ENCODE measurements at regions not wholly inside any gene's neighbourhood (a gene's known extent, or its start where the extent isn't known, plus 50 kb on each side); places are given as distances from the start of the nearest gene placed in this dataset.

DNA sequence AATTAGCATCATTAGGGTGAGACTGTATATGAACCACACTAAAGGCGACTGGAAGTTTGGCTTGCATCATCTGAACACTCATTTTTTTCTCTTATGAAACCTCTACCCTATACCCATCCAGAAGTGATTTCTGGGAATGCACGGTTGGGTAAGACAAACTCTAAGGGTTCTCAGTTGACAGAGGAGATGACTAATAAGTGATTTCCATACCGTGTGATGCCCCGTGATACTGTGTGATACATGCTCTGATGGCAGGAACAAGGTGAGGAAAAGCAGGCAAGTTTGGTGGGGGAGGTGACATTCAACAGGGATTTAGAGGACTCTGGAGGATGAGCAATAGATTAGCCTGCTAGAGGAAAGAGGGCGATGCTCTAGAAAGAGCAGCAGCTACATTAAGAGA lies 156.4 kb upstream of the CCL2 start:
- DNase-seq, result no peak
- no peaks in the 10 kb centered on the region for H3K9me3 Mint-ChIP-seq
- POLR2A ChIA-PET, result no interaction called here
- peaks cover 10% of the 10 kb centered on the region for H3K27me3 Mint-ChIP-seq
- H3K36me3 Mint-ChIP-seq, result no peaks in the 10 kb centered on the region
- ATAC-seq (ENCODE audit: low read depth), result no peak
- no peaks in the 10 kb centered on the region for H3K4me1 Mint-ChIP-seq
- H3K27ac Mint-ChIP-seq, result no peak overlapping the region
- no peak overlapping the region for H3K4me3 Mint-ChIP-seq

DNA sequence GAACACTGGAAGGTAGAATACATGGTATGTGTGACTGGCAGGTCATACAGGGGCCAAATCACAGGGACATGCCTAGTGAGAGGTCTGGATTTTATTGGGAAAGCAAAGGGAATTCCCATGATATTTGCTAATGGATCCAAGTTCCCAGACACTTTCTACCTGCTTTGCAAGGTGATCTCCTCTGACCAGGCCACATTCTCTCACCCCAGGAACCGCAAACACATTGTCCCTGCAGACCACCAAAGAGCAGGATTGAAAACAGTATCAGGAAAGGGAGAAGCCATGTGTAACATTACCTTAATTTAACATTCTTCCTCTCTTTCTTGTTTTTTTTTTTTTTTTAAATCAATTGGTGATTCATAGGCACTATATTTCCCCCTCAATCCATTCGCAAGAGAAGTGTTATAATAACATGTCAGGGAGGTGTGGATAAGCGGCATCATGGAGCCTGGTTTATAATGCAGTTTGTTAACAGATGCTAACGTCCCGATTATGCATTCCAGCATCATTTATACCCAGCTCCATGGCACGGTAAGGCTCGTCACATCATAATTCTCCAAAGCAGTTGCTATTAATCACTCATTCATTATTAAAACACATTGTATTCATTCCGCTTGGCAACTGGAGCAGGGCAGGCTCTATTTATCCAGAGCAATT lies 155.1 kb upstream of the CCL2 start:
- ATAC-seq (ENCODE audit: low read depth), result no peak
- no peak overlapping the region for H3K4me3 Mint-ChIP-seq
- no peaks in the 10 kb centered on the region for H3K36me3 Mint-ChIP-seq
- no peaks in the 10 kb centered on the region for H3K9me3 Mint-ChIP-seq
- H3K27ac Mint-ChIP-seq, result no peak overlapping the region
- no peaks in the 10 kb centered on the region for H3K4me1 Mint-ChIP-seq
- H3K27me3 Mint-ChIP-seq, result peaks cover 10% of the 10 kb centered on the region
- DNase-seq, result no peak
- POLR2A ChIA-PET, result no interaction called here

DNA sequence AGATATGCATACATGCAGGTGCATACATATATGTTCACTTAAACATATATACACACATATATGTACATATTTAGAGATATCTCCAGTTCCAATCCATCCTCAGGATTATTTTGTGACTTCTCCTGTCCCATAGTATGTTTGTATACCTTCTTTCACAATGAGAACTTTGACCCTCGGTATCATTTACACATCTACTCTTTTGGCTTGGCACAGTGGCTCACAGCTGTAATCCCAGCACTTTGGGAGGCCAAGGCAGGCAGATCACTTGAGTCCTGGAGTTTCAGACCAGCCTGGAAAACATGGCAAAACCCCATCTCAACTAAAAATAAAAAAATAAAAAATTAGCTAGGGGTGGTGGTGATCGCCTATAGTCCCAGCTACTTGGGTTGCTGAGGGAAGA lies 148.1 kb upstream of the CCL2 start:
- no peaks in the 10 kb centered on the region for H3K4me1 Mint-ChIP-seq
- H3K9me3 Mint-ChIP-seq, result no peaks in the 10 kb centered on the region
- no peaks in the 10 kb centered on the region for H3K36me3 Mint-ChIP-seq
- no peak for DNase-seq
- H3K27ac Mint-ChIP-seq, result no peak overlapping the region
- ATAC-seq (ENCODE audit: low read depth), result no peak
- H3K4me3 Mint-ChIP-seq, result no peak overlapping the region
- POLR2A ChIA-PET, result no interaction called here
- peaks cover 24% of the 10 kb centered on the region for H3K27me3 Mint-ChIP-seq

DNA sequence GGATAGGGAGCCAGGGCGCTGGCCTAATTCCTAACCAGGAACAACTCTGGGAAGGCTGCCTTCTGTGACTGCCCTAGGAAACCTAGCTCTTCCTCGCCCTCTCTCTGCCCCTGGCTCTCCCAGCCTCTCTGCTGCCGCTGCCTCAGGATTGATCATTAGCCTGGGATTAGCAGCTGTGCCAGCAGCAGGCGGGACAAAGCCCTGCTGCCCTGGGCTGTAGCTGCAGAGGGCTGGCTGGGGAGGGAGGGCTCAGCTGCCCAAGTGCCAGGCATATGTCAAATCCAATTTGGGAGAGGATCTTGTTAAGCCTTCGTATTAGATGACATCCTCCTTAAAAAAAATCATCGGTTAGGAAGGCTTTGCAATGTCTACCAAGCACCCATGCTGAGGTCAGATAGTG lies 144.8 kb upstream of the CCL2 start:
- Mint-ChIP-seq H3K27ac (no peak overlapping the region), H3K36me3 (no peaks in the 10 kb centered on the region), H3K9me3 (no peaks in the 10 kb centered on the region), H3K27me3 (peaks cover 20% of the 10 kb centered on the region), H3K4me1 (no peaks in the 10 kb centered on the region), H3K4me3 (no peak overlapping the region)
- DNase-seq (no peak), ATAC-seq (ENCODE audit: low read depth) (no peak)
- POLR2A ChIA-PET, result no interaction called here

DNA sequence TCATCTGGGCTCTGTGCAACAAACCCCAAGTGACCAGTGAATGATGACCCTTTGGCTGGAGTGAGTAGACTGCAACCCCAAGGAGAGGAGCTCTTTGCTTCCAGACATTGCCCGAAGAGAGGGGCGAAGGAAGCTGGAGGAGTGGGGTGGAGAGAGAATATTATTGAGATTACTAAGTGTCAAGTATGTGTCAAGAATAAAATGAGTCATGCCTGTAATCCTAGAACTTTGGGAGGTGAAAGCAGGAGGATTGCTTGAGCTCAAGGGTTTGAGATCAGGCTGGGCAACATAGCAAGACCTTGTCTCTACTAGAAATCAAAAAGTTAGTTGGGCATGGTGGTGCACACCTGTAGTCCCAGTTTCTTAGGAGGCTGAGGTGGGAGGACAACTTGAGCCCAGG lies 142.0 kb upstream of the CCL2 start:
- no peaks in the 10 kb centered on the region for H3K9me3 Mint-ChIP-seq
- no peak for DNase-seq
- POLR2A ChIA-PET, result no interaction called here

DNA sequence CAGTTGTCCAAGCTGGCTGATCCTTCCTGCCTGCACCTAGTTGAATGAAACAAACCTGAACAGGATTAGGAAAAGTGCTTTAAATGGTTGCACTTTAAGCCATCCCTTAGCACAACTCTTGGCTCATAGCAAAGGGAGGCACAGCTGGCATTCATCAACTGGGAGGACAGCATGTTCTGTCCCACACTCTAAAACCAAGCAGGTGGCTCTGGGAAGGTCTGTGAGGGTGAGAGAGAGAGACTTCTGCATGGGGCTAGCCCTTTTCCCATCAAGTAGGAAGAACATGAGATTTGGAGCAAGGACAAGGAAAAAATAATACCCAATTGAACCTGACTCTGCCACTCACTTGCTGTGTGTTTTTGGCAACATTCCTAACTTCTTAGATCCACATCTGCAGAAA lies 140.9 kb upstream of the CCL2 start:
- no peaks in the 10 kb centered on the region for H3K36me3 Mint-ChIP-seq
- peaks cover 12% of the 10 kb centered on the region for H3K27me3 Mint-ChIP-seq
- H3K4me3 Mint-ChIP-seq, result no peak overlapping the region
- POLR2A ChIA-PET, result no interaction called here
- ATAC-seq (ENCODE audit: low read depth) (no peak), DNase-seq (no peak)
- H3K9me3 Mint-ChIP-seq, result no peaks in the 10 kb centered on the region
- no peak overlapping the region for H3K27ac Mint-ChIP-seq
- H3K4me1 Mint-ChIP-seq, result no peaks in the 10 kb centered on the region

More for the DNA sequence above, 142.0 kb upstream of the CCL2 start:
- H3K4me3 Mint-ChIP-seq, result no peak overlapping the region
- no peaks in the 10 kb centered on the region for H3K36me3 Mint-ChIP-seq
- no peak overlapping the region for H3K27ac Mint-ChIP-seq
- peaks cover 12% of the 10 kb centered on the region for H3K27me3 Mint-ChIP-seq
- no peak for ATAC-seq (ENCODE audit: low read depth)
- H3K4me1 Mint-ChIP-seq, result no peaks in the 10 kb centered on the region

DNA sequence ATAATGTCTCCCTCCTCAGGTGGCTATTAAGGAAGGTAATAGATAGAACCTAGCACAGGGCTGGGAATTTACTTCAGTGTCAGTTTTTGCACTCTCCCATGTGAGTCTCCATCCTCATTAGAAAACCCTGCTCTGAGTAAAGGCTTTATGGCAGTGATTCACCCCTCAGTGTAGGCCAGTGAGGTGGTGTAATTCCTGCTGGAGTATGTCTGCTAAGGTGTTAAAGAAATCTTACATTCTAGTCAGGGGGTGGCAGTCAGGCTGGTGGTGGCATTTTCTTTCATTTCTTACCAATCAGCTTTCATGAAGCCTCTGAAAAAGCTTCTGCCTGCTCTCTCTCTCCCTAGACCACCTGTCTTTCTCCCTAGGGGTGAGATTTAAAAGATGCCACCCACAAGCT lies 138.8 kb upstream of the CCL2 start:
- peaks cover 6% of the 10 kb centered on the region for H3K27me3 Mint-ChIP-seq
- H3K4me1 Mint-ChIP-seq, result no peaks in the 10 kb centered on the region
- no peak overlapping the region for H3K27ac Mint-ChIP-seq
- no peaks in the 10 kb centered on the region for H3K36me3 Mint-ChIP-seq
- DNase-seq (no peak), ATAC-seq (ENCODE audit: low read depth) (no peak)
- H3K9me3 Mint-ChIP-seq, result no peaks in the 10 kb centered on the region
- POLR2A ChIA-PET, result no interaction called here
- no peak overlapping the region for H3K4me3 Mint-ChIP-seq

DNA sequence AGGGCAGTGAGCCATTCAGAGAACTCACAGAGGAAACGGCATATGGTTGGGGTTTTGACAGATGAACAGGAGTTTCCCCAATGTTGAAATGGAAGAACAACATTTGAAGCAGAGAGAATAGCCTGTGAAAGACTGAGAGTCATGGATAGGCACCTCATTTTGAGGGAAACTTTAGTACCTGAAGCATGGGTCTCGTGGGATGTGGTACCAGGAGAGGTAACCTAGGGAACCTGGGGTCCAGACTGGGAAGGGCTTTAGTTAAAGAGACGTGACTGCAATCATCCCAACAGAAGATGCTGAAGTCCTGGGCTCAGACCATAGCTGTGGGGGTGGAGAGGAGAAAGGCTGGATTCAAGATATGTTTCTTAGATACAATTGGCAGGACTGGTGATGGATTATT lies 137.8 kb upstream of the CCL2 start:
- Mint-ChIP-seq H3K27me3 (peaks cover 11% of the 10 kb centered on the region), H3K9me3 (no peaks in the 10 kb centered on the region), H3K27ac (no peak overlapping the region), H3K4me3 (no peak overlapping the region), H3K4me1 (no peaks in the 10 kb centered on the region), H3K36me3 (no peaks in the 10 kb centered on the region)
- POLR2A ChIA-PET, result no interaction called here
- no peak for DNase-seq
- no peak for ATAC-seq (ENCODE audit: low read depth)

DNA sequence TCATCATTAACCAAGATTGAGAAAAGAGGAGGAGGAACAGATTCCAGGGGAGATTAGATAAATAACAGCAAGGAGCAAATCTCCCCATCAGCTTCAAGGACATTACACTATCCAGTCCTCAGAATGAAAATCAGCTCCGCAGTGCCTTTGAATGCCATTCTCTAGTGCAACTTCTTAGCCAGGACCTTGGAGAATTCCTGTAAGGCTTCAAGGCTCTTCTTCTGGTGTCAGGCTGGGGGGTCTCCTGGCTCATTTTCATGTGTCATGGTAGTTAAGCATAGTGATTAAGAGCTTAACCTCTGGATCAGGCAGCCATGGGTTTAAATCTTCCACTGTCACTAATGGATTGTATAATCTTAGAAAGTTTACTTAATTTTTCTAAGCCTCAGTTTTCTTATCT lies 137.3 kb upstream of the CCL2 start:
- H3K4me3 Mint-ChIP-seq, result no peak overlapping the region
- H3K27me3 Mint-ChIP-seq, result peaks cover 11% of the 10 kb centered on the region
- H3K27ac Mint-ChIP-seq, result no peak overlapping the region
- ATAC-seq (ENCODE audit: low read depth), result no peak
- no peaks in the 10 kb centered on the region for H3K36me3 Mint-ChIP-seq
- no peak for DNase-seq
- no peaks in the 10 kb centered on the region for H3K9me3 Mint-ChIP-seq
- POLR2A ChIA-PET, result no interaction called here
- H3K4me1 Mint-ChIP-seq, result no peaks in the 10 kb centered on the region

DNA sequence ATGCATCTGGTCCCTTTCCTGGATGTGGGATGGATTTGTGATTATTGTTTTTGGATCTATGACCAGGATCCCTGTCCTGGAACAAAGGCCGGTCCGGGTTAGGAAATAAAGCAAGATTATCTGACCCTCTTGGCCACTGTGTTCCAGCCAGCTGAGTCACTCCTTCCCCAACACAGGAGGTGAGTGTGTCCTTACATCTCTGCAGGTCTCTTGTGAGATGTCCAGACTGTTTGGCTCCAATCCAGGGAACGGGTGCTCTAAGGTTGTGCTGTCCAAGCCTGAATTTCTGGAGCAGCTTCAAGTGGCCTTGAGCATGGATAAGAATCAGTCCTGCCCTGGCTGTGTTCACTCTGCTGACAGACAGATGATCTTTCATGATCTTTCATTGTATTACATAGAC lies 136.5 kb upstream of the CCL2 start:
- no peak for DNase-seq
- Mint-ChIP-seq H3K27me3 (peaks cover 11% of the 10 kb centered on the region), H3K27ac (no peak overlapping the region), H3K36me3 (no peaks in the 10 kb centered on the region), H3K4me1 (no peaks in the 10 kb centered on the region), H3K4me3 (no peak overlapping the region), H3K9me3 (no peaks in the 10 kb centered on the region)
- no peak for ATAC-seq (ENCODE audit: low read depth)
- POLR2A ChIA-PET, result no interaction called here

DNA sequence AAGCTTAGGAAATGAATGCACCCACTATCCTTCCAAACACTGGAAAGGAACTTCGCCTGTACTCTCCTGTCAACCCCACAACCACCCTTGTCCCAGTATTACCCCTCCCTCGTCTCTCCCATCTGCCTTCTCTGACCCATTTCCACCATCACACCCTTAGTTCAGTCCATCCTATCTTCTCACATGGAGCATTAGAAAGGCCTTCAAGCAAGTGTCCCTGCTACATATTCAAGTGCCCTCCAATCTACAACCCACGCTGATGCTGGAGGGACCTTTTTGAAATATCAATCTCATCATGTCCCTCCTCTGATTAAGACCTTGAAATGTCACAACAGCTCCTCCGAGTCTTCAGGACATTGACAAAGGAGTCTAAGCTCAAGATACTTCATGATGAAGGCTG lies 133.8 kb upstream of the CCL2 start:
- Mint-ChIP-seq H3K27ac (no peak overlapping the region), H3K36me3 (no peaks in the 10 kb centered on the region), H3K4me1 (no peaks in the 10 kb centered on the region), H3K9me3 (no peaks in the 10 kb centered on the region), H3K27me3 (peaks cover 11% of the 10 kb centered on the region), H3K4me3 (no peak overlapping the region)
- no peak for DNase-seq
- POLR2A ChIA-PET, result no interaction called here
- no peak for ATAC-seq (ENCODE audit: low read depth)

DNA sequence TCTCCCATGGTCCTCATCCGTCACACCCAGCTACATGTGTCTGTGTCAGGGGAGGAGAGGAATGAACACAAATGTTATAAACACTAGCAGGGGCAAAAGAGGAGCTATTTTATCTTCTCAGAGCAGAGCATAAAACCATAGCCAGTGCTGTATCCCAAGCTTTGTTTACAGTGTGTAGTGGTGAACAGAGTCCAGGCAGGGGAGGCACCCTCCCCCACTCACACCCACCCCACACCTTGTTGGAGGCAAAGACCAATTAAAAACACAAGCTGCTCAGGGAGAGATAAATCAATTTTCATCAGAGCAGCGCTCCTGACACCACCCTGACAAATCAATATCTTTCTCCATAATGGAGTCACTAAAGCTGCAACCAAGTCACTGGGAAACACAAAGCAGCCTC lies 132.6 kb upstream of the CCL2 start:
- H3K27ac Mint-ChIP-seq, result no peak overlapping the region
- POLR2A ChIA-PET, result no interaction called here
- DNase-seq (no peak), ATAC-seq (ENCODE audit: low read depth) (no peak)
- H3K36me3 Mint-ChIP-seq, result no peaks in the 10 kb centered on the region
- no peaks in the 10 kb centered on the region for H3K4me1 Mint-ChIP-seq
- peaks cover 8% of the 10 kb centered on the region for H3K27me3 Mint-ChIP-seq
- H3K9me3 Mint-ChIP-seq, result no peaks in the 10 kb centered on the region
- H3K4me3 Mint-ChIP-seq, result no peak overlapping the region

DNA sequence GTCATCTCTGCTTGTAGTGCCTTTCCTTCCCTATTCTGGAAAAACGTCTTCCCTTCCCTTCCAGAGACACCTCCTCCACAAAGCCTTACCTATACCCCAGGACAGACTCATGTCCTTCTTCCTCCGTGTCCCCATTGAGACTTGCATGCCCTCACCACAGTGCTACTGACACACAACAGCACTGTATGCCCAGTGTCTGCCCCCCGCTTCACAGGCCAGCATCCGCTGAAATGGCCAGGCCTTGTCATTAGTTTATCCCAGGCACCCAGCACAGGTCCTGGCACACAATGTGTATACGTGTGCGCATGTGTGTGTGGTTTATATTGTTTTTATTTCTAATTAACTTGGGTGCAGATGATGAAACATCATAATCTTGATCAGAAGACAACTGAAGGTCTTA lies 130.1 kb upstream of the CCL2 start:
- H3K9me3 Mint-ChIP-seq, result no peaks in the 10 kb centered on the region
- ATAC-seq (ENCODE audit: low read depth) (no peak), DNase-seq (no peak)
- H3K27ac Mint-ChIP-seq, result no peak overlapping the region
- H3K4me3 Mint-ChIP-seq, result no peak overlapping the region
- H3K4me1 Mint-ChIP-seq, result no peaks in the 10 kb centered on the region
- peaks cover 10% of the 10 kb centered on the region for H3K27me3 Mint-ChIP-seq
- H3K36me3 Mint-ChIP-seq, result no peaks in the 10 kb centered on the region
- POLR2A ChIA-PET, result no interaction called here

DNA sequence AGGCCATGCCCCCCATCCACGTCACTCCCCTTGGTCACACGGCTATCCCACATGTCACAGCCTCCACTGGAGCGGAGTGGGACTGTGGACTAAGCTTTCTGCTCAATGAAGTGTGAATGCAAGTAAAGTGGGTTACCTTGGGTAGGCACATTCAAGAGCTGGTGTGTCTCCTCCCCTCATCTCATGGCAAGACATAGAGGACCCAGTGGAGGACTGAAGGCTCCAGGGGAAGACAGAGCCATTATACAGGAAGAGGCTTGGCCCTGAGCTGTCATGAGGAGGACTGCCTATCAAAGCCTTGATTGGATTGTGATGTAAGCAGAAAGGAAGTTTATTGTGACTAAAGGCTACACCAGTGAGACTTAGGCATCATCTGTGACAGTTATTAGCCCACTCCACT lies 129.2 kb upstream of the CCL2 start:
- Mint-ChIP-seq H3K4me3 (no peak overlapping the region), H3K36me3 (no peaks in the 10 kb centered on the region)
- no peak for ATAC-seq (ENCODE audit: low read depth)

DNA sequence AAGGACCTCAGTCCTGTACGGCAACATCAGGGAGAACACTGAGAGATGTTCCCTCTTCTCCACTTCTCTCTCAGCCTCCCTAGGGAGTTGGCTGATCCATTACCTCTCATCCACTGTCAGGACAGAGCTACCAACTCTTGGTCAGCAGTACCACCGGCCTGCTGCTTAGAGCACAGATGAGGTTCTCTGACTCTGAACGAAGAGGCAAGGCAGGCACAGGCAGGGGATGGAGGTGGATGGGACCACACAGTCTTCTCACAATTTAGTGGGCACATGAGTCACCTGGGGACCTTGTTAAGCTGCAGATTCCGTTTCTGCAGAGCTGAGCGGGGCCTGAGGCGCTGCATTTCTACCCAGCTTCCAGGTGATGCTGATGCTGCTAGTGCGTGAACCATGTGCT lies 128.6 kb upstream of the CCL2 start:
- no peaks in the 10 kb centered on the region for H3K4me1 Mint-ChIP-seq
- POLR2A ChIA-PET, result no interaction called here
- no peaks in the 10 kb centered on the region for H3K36me3 Mint-ChIP-seq
- H3K4me3 Mint-ChIP-seq, result no peak overlapping the region
- peaks cover 8% of the 10 kb centered on the region for H3K27me3 Mint-ChIP-seq
- no peak overlapping the region for H3K27ac Mint-ChIP-seq
- no peaks in the 10 kb centered on the region for H3K9me3 Mint-ChIP-seq
- no peak for DNase-seq
- no peak for ATAC-seq (ENCODE audit: low read depth)

More for the DNA sequence above, 129.2 kb upstream of the CCL2 start:
- Mint-ChIP-seq H3K27ac (no peak overlapping the region), H3K9me3 (no peaks in the 10 kb centered on the region), H3K4me1 (no peaks in the 10 kb centered on the region), H3K27me3 (peaks cover 10% of the 10 kb centered on the region)
- no peak for DNase-seq
- POLR2A ChIA-PET, result no interaction called here
